Choroid plexus epithelial cell (primary cell): ENCODE measurements at regions not wholly inside any gene's neighbourhood (a gene's known extent, or its start where the extent isn't known, plus 50 kb on each side); places are given as distances from the start of the nearest gene placed in this dataset.

Experiments
- DNase-seq: peaks from one replicate; pipeline ENCODE4 v3.0.0-alpha.2; 2010; ENCODE audit warnings: low read depth
- H3K4me3 ChIP-seq: 2 replicates; pipeline ENCODE4 v1.5.1; 2011; ENCODE audit warnings: low read depth, mild to moderate bottlenecking, control low read depth, low read length, moderate library complexity
- CTCF ChIP-seq: conservative IDR thresholded peaks from 2 replicates; pipeline ENCODE4 v1.5.1; 2011; ENCODE audit warnings: low read depth, mild to moderate bottlenecking, control low read depth, inconsistent platforms, low read length, moderate library complexity

GRCh38 chr1:81382561-81382960, 418.2 kb upstream of the ADGRL2 start:
- no peak overlapping the region for H3K4me3 ChIP-seq
- no peak for DNase-seq
- no peak for TF ChIP-seq CTCF

DNA sequence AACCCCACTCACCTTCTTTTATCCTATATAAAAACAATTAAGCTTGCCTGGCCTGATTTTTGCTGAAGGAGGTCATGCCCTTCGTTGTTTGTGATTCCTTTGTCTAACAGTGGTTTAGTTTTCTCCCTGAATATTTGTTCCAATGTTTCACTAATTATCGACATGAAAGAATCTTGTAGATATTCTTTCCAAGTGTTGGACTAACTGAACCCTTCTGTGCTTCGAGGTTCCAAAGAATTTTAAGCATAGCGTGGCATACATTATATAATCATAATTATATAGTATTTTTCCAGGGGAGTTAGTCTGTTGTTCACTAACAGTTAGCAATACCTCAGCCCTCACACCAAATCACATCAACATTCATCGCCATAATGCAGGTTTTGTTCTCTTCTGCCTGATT, 418.9 kb upstream of the ADGRL2 start:
- no peak for DNase-seq
- H3K4me3 ChIP-seq: no peak overlapping the region
- no peak for TF ChIP-seq CTCF

GRCh38 chr1:81380436-81380835, 420.3 kb upstream of the ADGRL2 start:
- no peak overlapping the region for H3K4me3 ChIP-seq
- no peak for DNase-seq
- no peak for TF ChIP-seq CTCF

- no peak for TF ChIP-seq CTCF
- DNase-seq: no peak
- no peak overlapping the region for H3K4me3 ChIP-seq
These were observed 421.3 kb upstream of the ADGRL2 start for GRCh38 chr1:81379430-81379829.

GRCh38 chr1:81377406-81377805, 423.3 kb upstream of the ADGRL2 start:
- DNase-seq: no peak
- TF ChIP-seq CTCF: no peak
- no peak overlapping the region for H3K4me3 ChIP-seq

- no peak for DNase-seq
These were observed 424.7 kb upstream of the ADGRL2 start for GRCh38 chr1:81375884-81376548.

More at GRCh38 chr1:81375884-81376548, 424.7 kb upstream of the ADGRL2 start:
- no peak overlapping the region for H3K4me3 ChIP-seq
- no peak for TF ChIP-seq CTCF
